GM23338 (cell line): ENCODE measurements at regions not wholly inside any gene's neighbourhood (a gene's known extent, or its start where the extent isn't known, plus 50 kb on each side); places are given as distances from the start of the nearest gene placed in this dataset.

ENCODE experiments used
- ATAC-seq: fragments of 200-7000 bp; cut with Tn5 transposase; 3 replicates; pipeline ENCODE4 v1.9.1; 2020
- DNase-seq: peaks from one replicate; pipeline ENCODE4 v3.0.0-alpha.2; 2015; ENCODE audit warnings: low spot score
- H2AFZ ChIP-seq: fragments of 200-600 bp; sonication (generic); 2 replicates; pipeline ENCODE4 v1.8.0; 2016; ENCODE audit warnings: antibody characterized with exemption, mild to moderate bottlenecking, moderate library complexity
- H3F3A ChIP-seq: fragments of 200-600 bp; sonication (generic); replicated peaks from 2 replicates; pipeline ENCODE4 v1.8.0; 2017; ENCODE audit warnings: antibody characterized with exemption, mixed run types, low read depth
- H3K27ac ChIP-seq: fragments of 200-600 bp; sonication (generic); 2 replicates; pipeline ENCODE4 v1.6.1; 2016; ENCODE audit warnings: low read depth
- H3K27me3 ChIP-seq: fragments of 200-600 bp; sonication (generic); 2 replicates; pipeline ENCODE4 v1.8.0; 2016; ENCODE audit warnings: mild to moderate bottlenecking, mixed run types, moderate library complexity; ENCODE audit not compliant: insufficient read depth
- H3K36me3 ChIP-seq: fragments of 200-600 bp; sonication (generic); 2 replicates; pipeline ENCODE4 v1.8.0; 2016; ENCODE audit warnings: mild to moderate bottlenecking; ENCODE audit not compliant: insufficient read depth
- H3K4me1 ChIP-seq: fragments of 200-600 bp; sonication (generic); 2 replicates; pipeline ENCODE4 v1.8.0; 2016; ENCODE audit warnings: mild to moderate bottlenecking, moderate library complexity; ENCODE audit not compliant: insufficient read depth
- H3K4me2 ChIP-seq: fragments of 200-600 bp; sonication (generic); 2 replicates; pipeline ENCODE4 v1.7.1; 2017; ENCODE audit warnings: mixed run types
- H3K4me3 ChIP-seq: fragments of 200-600 bp; sonication (generic); 2 replicates; pipeline ENCODE4 v1.6.1; 2016; ENCODE audit warnings: mixed run types
- H3K79me2 ChIP-seq: fragments of 200-600 bp; sonication (generic); replicated peaks from 2 replicates; pipeline ENCODE4 v1.8.0; 2017; ENCODE audit warnings: mild to moderate bottlenecking; ENCODE audit not compliant: insufficient read depth
- H3K9me2 ChIP-seq: fragments of 200-600 bp; sonication (generic); 2 replicates; pipeline ENCODE4 v1.8.0; 2017; ENCODE audit not compliant: insufficient read depth
- H4K20me1 ChIP-seq: fragments of 200-600 bp; sonication (generic); replicated peaks from 2 replicates; pipeline ENCODE4 v1.8.0; 2017; ENCODE audit warnings: mild to moderate bottlenecking; ENCODE audit not compliant: insufficient read depth
- H3K27ac Mint-ChIP-seq: 2 replicates; pipeline ENCODE4 v1.8.0; 2020; ENCODE audit warnings: inconsistent platforms, mild to moderate bottlenecking, moderate library complexity, mixed read lengths
- H3K27me3 Mint-ChIP-seq: 3 replicates; pipeline ENCODE4 v1.8.0; 2022; ENCODE audit warnings: low read depth, mild to moderate bottlenecking, moderate library complexity, mixed read lengths, inconsistent platforms; ENCODE audit not compliant: insufficient read depth, poor library complexity
- H3K36me3 Mint-ChIP-seq: 3 replicates; pipeline ENCODE4 v1.8.0; 2021; ENCODE audit warnings: low read depth, mild to moderate bottlenecking, inconsistent platforms, moderate library complexity, mixed read lengths
- H3K4me1 Mint-ChIP-seq: 3 replicates; pipeline ENCODE4 v1.8.0; 2020; ENCODE audit warnings: mild to moderate bottlenecking, inconsistent platforms, mixed read lengths
- H3K4me3 Mint-ChIP-seq: 3 replicates; pipeline ENCODE4 v1.8.0; 2021; ENCODE audit warnings: moderate library complexity, mild to moderate bottlenecking, inconsistent platforms, mixed read lengths
- H3K9me3 Mint-ChIP-seq: 3 replicates; pipeline ENCODE4 v1.8.0; 2020; ENCODE audit warnings: moderate library complexity, mild to moderate bottlenecking, inconsistent platforms, mixed read lengths
- CREB1 ChIP-seq: fragments of 250-450 bp; sonication (Bioruptor Pico); IDR thresholded peaks from 2 replicates; pipeline ENCODE4 v1.5.0; 2020; ENCODE audit warnings: low read depth, mild to moderate bottlenecking, moderate library complexity
- EZH2 ChIP-seq: fragments of 200-600 bp; sonication (generic); IDR thresholded peaks from one replicate; pipeline ENCODE4 v1.8.0; 2017; ENCODE audit warnings: antibody characterized with exemption, mild to moderate bottlenecking, low read depth; ENCODE audit not compliant: unreplicated experiment
- EZH2phosphoT487 ChIP-seq: fragments of 200-600 bp; sonication (generic); IDR thresholded peaks from one replicate; pipeline ENCODE4 v1.8.1; 2018; ENCODE audit warnings: antibody characterized with exemption; ENCODE audit not compliant: unreplicated experiment
- NANOG ChIP-seq: IDR thresholded peaks from 2 replicates; pipeline ENCODE4 v1.6.1; 2016; ENCODE audit warnings: antibody characterized with exemption, borderline replicate concordance
- POLR2AphosphoS5 ChIP-seq: IDR thresholded peaks from 2 replicates; pipeline ENCODE4 v1.6.1; 2016; ENCODE audit warnings: antibody characterized with exemption, low read depth
- REST ChIP-seq: IDR thresholded peaks from one replicate; pipeline ENCODE4 v1.6.1; 2018; ENCODE audit warnings: antibody characterized with exemption; ENCODE audit not compliant: unreplicated experiment
- STAT1 ChIP-seq: IDR thresholded peaks from one replicate; pipeline ENCODE4 v1.6.1; 2016; ENCODE audit warnings: antibody characterized with exemption; ENCODE audit not compliant: unreplicated experiment
- ZNF114 ChIP-seq: fragments of 250-450 bp; sonication (Bioruptor Pico); IDR thresholded peaks from 2 replicates; pipeline ENCODE4 v1.5.0; 2020; ENCODE audit warnings: mild to moderate bottlenecking, moderate library complexity
- ZNF331 ChIP-seq: fragments of 250-450 bp; sonication (Bioruptor Pico); IDR thresholded peaks from 2 replicates; pipeline ENCODE4 v1.5.0; 2020; ENCODE audit warnings: low read depth, mild to moderate bottlenecking, moderate library complexity
- ZNF462 ChIP-seq: fragments of 250-450 bp; sonication (Bioruptor Pico); IDR thresholded peaks from 2 replicates; pipeline ENCODE4 v1.5.0; 2020; ENCODE audit warnings: mild to moderate bottlenecking, moderate library complexity
- TF ChIP-seq, protein P1 (sequence below), 2 experiments: fragments of 200-600 bp in 1 of 2; sonication (generic) in 1 of 2; conservative IDR thresholded peaks; 2 replicates each; pipeline versions ENCODE4 v1.5.1 to v1.6.1; 2016 to 2017; ENCODE audit warnings: antibody characterized with exemption in 2 of 2, low read depth in 2 of 2, mild to moderate bottlenecking in 2 of 2, moderate library complexity in 1 of 2

DNA sequence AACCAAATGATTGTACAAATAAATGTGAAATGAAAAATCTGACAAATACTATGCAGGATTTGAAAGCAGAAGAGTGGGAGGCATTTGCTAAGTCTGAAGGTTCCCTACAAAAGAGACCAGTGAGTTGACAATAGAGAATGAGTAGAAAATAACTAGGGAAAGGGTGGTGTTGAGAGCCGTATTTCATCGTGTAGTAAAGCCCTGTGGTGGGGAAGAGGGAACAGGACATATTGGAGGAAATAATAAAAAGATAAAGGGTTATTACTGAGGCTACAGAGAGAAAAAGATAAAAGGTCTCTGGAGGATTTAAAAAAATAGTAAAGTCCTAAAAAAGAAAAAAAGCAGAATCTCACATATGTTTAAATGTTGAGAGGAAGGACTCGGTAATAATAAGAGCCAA, 268.8 kb downstream of the DUSP6 start:
- Histone ChIP-seq H3K4me1 (peaks cover 65% of the 10 kb centered on the region), H3K9me2 (no peaks in the 10 kb centered on the region; the same call in 1 of the 2 replicates), H3K79me2 (no peaks in the 10 kb centered on the region), H4K20me1 (no peaks in the 10 kb centered on the region), H3F3A (no peaks in the 10 kb centered on the region), H2AFZ (no peak overlapping the region), H3K4me3 (no peak overlapping the region), H3K27ac (no peak overlapping the region), H3K36me3 (no peaks in the 10 kb centered on the region), H3K4me2 (no peak overlapping the region), H3K27me3 (no peaks in the 10 kb centered on the region)
- DNase-seq (no peak), ATAC-seq (no peak)
- Mint-ChIP-seq H3K36me3 (peaks cover 5% of the 10 kb centered on the region), H3K27me3 (peaks cover 6% of the 10 kb centered on the region), H3K4me1 (peaks cover 71% of the 10 kb centered on the region), H3K4me3 (no peak overlapping the region), H3K27ac (no peak overlapping the region), H3K9me3 (no peaks in the 10 kb centered on the region; the same call in 2 of the 3 replicates)
- TF ChIP-seq EZH2phosphoT487 (no peak), NANOG (no peak), EZH2 (no peak), ZNF114 (CRISPR knock-in tag) (no peak), CREB1 (no peak), ZNF331 (CRISPR knock-in tag) (no peak), ZNF462 (CRISPR knock-in tag) (no peak), STAT1 (no peak), POLR2AphosphoS5 (no peak), REST (no peak)
- TF ChIP-seq, protein P1, sequence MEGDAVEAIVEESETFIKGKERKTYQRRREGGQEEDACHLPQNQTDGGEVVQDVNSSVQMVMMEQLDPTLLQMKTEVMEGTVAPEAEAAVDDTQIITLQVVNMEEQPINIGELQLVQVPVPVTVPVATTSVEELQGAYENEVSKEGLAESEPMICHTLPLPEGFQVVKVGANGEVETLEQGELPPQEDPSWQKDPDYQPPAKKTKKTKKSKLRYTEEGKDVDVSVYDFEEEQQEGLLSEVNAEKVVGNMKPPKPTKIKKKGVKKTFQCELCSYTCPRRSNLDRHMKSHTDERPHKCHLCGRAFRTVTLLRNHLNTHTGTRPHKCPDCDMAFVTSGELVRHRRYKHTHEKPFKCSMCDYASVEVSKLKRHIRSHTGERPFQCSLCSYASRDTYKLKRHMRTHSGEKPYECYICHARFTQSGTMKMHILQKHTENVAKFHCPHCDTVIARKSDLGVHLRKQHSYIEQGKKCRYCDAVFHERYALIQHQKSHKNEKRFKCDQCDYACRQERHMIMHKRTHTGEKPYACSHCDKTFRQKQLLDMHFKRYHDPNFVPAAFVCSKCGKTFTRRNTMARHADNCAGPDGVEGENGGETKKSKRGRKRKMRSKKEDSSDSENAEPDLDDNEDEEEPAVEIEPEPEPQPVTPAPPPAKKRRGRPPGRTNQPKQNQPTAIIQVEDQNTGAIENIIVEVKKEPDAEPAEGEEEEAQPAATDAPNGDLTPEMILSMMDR (conservative IDR thresholded peaks at IDR 0.05; ENCODE audit: low read depth in 2 of 2), result no peak
